Iris pigment epithelial cell (primary cell): ENCODE measurements at regions not wholly inside any gene's neighbourhood (a gene's known extent, or its start where the extent isn't known, plus 50 kb on each side); places are given as distances from the start of the nearest gene placed in this dataset.
"Not testable (repeated sequence)": the region's sequence is repeated elsewhere in the genome, so short reads cannot be mapped to it uniquely, and the experiment has no call there.

Source experiments
- DNase-seq: peaks from one replicate; pipeline ENCODE4 v3.0.0-alpha.2; 2011; ENCODE audit warnings: low read depth

DNA sequence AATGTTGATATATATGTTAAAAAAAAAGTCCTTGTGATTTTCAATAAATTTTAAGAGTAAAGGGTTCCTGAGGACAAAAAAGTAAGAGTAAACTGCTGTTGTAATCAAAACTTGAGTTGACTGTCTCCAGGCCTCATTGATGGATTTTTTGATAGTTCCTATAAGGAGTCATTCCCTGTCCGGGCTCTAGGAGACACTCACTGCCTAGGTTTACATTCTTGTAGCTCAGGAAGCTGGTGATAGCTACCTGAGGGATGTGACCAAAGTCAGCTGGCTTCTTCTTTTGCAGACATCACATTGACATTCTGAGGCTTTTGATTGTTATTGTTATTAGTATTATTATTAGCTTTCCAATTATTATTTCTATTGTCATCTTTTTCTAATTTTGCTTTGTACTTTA, 116.5 kb upstream of the FBXL7 start:
- peak; percentile 24 for DNase-seq

DNA sequence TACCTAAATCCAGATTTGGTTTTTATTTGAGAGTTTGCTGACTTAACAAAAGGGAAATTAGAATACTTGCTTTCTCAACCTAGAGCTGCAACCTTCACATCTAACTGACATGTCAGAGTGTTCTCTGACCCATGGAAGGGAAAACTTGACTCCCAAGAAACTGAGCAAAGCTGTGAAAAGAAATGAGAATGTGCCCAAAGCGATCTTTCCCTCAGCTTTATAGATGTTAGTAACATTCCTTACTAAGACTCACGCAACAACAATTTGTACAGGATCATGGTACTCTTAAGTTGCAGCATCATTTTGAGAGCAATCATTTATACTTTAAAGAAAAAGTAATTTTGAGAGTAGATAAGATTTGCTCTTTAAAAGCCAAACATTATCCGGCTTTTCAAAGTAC, 117.0 kb upstream of the FBXL7 start:
- no peak for DNase-seq

DNA sequence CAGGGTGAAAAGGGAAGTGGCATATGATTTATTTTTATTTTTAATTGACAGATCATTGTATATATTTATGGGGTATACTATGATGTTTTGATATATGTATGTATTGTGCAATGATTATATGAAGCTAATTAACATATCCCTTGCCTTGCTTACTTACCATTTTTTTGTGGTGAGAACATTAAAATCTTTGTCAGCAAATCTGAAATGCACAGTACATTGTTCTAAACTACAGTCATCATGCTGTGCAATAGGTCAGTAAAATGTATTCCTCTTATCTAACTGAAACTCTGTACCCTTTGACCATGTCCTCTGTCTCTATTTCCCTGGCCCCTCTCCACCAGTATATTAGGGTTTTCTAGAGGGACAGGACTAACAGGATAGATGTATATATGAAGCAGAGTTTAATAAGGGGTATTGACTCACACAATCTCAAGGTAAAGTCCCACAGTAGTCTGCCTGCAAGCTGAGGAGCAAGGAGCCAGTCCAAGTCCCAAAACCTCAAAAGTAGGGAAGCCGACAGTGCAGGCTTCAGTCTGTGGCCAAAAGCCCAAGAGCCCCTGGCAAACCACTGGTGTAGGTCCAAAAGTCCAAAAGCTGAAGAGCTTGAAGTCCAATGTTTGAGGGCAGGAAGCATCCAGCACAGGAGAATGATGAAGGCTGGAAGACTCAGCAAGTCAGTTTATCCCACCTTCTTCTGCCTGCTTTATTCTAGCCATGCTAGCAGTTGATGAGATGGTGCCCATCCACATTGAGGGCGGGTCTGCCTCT, 122.2 kb upstream of the FBXL7 start:
- DNase-seq = no peak

DNA sequence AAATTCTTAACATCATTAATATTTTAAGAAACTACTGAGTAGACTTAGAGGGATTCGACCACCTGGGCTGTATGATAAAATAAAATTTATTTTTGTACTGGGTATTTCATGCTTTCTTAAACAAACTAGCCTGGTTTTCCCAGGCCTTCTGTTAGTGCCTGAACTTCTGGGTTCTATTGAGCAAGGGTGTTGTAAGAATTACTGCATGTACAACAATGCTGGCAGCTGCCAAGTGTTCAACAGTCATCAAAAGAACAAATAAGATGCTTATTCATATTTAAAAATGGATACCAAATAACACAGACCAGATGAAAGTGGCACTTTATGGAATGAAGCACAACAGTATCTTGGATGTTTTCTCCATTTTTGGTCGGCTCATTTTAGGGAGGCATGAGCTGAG, 123.2 kb upstream of the FBXL7 start:
- DNase-seq = peak; percentile 77

DNA sequence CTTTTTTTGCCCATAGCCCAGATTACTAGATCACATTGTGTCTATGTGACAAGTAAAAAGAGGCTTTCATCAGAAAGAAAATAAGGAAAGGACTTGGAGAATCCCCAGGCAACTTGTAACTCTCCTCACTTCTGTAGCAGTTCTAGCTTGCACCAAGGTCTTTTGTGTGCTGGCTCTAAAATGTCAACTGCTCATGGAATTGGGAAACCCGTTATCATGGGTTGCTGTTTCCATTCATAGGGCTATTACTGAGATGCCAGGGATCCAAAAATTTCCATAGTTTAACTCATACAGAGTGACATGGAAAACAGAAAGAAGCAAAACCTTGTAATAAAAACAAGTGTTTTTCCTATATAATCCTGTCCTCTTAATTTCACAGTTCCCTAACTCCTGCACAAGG, 123.9 kb upstream of the FBXL7 start:
- no peak for DNase-seq

DNA sequence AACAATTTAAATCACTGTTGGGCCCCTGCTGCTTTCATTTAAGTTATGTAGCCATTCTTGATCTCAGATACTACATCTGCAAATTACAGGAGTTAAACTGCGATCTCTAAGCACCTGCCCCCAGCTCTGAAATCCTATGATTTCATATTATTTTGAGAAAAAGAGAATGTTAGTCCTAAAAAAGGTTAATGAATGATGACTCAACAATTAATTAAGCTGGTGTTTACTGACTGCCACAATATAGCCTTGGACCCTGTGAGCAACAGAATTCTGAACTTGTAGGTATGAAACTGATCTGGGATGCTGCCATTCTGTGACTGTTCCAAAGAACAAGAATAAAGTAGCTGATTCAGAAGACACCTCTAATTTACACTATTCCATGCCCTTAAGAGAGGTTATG, 124.4 kb upstream of the FBXL7 start:
- no peak for DNase-seq

DNA sequence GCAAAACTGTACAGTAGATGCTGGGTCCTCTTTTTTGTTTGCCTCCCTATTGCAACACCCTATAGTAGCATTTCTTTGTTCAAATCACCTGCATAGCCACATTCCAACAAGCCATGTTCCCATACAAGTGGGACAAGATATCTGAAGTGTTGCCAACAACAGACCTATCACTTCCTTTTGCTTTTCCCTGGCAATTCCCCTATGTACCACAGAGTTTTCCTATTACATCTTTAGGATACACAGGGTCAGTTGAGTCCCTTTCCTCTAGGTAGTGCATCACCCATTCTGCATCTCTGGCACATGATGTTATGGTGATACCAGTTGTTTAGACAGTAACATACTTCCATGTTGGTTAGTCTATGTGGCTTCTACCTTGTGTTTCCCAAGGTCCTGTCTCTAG, 125.1 kb upstream of the FBXL7 start:
- no peak for DNase-seq

DNA sequence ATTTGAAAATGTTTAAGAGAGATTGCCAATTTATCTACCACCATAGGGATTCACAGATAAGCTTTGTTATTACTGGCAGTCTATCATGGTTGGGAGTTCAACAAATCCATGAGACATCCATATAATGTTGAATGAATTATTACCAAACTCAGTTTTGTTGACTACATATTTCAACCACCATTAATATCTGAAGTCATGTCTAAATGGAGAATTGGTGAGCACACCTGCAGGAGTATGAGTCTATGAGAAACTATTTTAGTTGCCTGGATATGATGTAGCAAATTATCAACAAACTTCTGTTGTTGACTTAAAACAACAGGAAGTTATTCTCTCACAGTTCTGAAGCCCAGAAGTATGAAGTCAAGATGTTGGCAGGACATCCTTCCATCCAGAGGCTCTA, 126.8 kb upstream of the FBXL7 start:
- peak; percentile 15 for DNase-seq

DNA sequence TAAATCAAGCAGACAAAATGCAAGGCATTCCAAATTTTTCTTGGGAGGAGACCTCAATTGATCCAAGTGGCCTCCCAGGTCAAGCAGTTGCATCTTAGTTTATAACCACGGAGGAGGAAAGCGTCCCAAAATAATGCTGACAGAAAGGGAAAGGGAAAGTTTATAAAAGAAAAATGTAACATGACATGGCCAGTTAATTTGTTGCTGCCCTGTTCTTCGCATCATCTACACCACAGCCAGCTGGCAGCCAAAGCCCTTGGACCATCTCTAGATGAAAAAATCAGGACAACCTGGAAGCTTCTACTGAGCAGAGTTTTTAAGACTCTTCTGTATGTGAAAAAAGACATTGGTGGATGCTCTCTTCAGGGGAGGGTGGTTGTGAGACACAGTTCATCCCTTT, 128.8 kb upstream of the FBXL7 start:
- DNase-seq = no peak

DNA sequence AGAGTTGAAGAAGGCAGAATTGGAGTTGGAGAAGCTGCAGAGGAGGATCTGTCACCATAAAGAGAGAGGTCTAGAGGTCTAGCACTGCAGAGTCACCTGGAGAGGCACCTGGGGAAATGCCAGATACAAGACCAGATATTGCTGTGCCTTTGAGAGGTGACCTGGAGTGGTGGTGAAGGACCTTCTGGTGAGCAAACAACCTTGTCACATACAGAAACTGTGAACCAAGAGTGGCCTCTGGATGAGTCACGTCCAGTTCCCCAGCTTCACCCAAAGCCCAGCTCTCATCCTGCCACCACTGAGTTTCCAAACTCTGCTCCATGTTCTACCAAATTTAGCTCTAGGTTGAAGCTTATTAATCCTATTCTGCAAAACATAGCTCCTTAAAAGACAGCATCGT, 131.1 kb upstream of the FBXL7 start:
- no peak for DNase-seq

DNA sequence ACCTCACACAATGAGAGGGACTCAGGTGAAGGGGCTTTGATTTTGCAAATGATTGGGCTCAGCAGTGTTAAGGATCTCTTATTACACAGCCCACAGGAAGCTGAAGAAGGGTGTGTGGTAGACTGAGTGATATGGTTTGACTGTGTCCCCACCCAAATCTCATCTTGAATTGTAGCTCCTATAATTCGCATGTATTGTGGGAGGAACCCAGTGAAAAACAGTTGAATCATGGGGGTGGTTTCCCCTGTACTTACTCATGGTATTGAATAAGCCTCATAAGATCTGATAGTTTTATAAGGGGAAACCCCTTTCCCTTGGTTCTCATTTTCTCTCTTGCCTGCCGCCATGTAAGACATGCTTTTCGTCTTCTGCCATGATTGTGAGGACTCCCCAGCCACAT, 132.5 kb upstream of the FBXL7 start:
- peak; percentile 77 for DNase-seq

DNA sequence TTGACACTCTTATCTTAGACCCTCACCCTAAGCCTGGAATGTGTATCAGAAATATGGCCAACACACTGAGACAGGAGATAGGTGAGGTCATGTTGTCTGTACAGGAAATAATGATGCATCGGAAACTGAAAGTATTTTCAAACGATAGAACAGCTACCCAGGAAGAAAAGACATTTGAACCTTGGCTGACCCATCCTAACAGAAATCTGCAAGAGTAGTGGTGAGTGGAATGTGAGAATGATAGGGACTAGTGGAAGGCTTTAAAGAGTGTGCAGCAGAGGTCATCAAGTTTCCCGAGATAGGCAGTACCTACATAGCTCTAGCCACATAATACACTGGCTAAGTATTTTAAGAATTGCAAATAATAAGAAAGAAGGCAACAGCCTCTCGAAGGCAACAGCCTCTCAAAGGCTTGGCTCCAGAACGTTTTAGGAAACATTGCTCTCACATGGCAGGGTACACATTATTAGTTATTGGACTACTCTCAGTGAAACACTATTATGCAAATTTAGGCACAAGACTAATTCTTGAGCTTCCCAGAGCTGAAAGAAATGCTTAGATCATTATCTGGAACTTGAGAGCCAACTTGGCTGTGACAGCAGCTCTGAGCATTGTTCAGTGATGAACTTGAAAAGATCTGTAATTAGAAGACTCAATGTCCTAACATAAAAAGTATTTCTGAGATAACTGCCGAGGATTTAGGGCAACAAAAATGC, 133.1 kb upstream of the FBXL7 start:
- DNase-seq = peak; percentile 96

DNA sequence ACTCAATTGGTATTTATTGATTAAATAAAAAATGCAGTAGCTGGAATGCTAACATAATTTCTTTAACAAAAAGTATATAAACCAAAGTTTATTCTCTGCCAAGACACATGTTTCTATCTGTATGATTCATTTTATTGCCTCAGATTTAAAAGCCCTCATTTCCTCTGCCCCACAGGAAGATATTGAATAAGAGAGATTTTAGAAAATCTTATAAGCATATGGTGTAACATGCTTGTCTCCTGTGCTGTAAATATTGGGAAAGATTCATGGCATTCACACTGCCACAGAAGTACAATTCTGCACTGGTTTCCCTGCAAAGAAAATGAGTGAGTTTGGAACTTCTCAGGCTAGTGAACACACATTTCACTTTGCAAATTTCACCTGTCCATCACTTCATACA, 134.9 kb upstream of the FBXL7 start:
- DNase-seq = peak; percentile 84

DNA sequence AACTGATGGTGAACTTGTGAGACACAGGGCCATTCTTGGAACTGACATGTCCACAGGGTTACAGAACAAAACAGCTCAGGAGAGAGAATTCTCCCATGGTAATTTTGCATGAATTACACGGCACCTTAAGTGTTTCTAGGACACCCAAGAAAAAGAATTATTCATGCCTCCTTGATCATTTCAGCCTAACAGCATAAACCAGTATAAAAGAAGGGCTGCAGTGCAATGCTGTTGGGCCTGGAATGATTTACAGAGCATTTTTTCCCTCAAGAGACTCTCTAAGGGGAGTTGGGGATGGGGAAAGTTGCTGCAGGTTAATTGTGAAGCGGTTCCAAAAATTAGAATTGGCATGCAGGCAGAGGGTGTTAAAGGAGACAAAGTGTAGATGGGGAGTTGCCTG, 136.4 kb upstream of the FBXL7 start:
- DNase-seq = no peak

DNA sequence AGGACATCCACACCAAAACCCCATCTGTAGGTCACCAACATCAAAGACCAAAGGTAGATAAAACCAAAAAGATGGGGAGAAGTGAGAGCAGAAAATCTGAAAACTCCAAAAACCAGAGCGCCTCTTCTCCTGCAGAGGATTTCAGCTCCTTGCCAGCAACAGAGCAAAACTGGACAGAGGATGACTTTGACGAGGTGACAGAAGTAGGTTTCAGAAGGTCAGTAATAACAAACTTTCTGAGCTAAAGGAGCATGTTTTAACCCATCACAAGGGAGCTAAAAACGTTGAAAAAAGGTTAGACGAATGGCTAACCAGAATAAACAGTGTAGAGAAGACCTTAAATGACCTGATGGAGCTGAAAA, 142.9 kb upstream of the FBXL7 start:
- DNase-seq = not testable (repeated sequence)

DNA sequence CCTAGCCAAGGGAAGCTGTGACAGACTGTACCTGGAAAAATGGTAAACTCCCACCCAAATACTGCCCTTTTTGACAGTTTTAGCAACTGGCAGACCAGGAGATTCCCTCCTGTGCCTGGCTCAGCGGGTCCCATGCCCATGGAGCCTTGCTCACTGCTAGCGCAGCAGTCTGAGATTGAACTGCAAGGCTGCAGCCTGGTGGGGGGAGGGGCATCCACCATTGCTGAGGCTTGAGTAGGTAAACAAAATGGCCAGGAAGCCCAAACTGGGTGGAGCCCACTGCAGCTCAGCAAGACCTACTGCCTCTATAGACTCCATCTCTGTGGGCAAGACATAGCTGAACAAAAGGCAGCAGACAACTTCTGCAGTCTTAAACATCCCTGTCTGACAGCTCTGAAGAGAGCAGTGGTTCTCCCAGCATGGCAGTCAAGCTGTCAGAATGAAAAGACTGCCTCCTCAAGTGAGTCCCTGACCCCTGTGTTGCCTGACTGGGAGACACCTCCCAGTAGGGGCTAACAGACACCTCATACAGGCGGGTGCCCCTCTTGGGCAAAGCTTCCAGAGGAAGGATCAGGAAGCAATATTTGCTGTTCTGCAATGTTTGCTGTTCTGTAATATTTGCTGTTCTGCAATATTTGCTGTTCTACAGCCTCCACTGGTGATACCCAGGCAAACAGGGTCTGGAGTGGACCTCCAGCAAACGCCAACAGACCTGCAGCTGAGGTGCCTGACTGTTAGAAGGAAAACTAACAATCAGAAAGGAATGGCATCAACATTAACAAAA, 143.5 kb upstream of the FBXL7 start:
- DNase-seq = not testable (repeated sequence)

DNA sequence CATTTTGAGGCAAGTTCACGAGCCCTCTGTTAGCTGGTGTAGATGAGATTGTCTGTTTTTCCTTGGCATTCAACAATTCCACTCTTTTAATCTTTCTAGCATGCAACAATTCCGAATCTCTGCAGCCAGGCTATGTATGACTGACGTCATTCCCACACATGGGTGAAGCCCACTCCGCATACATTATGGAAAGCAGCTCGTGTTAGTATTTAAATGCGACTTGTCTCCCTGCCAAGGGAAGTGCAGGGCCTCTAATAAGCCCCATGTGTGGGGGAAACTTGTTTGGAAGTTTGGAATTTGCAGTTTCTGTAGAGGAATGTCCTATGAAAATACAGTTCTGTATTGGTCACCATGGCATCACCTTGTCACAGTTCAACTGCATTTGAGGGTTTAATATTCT, 146.0 kb upstream of the FBXL7 start:
- no peak for DNase-seq

DNA sequence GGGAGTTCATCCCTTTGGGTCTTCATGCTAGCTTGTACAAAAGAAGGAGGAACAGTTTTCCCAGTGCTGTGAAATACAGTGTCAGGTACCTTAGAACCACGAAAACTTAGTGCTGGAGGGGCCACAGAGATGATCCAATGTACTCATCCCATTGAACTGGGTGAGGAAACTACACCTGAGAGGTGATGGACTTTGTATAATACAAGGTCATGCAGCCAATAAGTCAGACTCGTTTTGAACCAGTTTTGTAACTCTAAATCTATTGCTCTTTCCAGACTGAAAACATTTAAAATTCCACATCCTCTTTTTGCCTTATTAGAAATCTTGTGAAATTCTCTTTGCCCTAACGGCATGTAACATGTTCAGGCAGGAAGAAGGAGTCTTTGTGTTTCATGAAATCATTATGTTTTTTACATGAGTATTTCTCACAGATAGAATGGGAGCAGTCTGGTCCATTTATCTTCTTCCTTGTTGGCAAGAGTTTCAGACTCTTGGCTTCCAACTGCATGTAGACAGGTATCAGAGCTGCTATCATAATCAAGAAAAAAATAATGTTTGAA, 146.8 kb upstream of the FBXL7 start:
- no peak for DNase-seq

DNA sequence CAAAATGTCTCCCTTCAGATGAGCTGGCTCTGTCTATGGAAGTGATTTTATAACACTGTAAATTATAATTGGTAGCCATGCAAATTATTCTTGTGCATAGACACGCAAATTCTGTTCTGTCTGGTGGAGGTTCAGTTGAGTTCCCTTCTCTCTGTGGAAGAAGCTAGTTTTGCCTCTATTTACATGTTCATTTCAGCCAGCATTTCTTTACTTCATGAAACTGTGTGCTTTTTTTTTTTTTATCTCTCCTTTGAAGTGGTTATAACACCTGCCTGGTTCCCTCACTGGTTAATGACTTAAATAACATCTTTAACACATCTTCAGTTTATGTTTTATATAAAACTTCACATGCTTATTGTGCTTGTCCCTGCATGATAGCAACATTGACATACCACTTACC, 149.4 kb upstream of the FBXL7 start:
- DNase-seq = no peak

DNA sequence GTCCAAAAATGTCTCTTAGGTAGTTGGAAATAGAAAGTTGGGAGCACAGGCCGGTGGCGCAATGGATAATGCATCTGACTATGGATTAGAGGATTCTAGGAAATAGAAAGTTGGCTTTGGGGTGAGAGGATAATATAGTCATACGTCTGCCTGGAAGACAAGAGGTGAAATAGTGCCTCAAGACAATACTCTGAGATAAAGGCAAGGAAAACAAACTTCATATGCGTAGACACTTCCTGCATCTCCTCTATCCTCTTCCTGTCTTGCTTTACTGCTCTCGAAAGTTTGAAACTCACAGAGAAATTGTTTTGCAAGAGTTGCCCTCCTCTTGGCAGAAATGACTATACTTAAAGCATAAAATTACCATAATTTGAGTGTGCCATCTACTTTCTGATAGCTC, 153.2 kb upstream of the FBXL7 start:
- DNase-seq = no peak

DNA sequence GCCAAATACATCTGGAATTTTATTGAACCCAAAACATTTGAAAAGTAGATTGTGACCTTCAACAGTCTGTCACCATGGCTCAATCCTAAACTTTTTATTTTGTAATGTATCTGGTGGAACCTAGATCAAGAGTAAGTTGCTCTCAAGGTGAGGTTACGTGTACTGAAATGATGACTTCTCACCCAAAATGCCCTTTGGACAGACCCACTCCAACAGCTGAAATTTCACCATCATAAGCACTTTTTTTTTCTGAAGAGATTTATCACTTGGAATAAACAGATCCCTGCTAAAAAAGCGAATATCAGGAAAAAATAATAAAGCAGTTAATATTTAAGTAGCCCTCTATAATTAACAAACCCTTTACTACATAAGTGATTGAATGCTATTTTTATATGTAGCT, 155.0 kb upstream of the FBXL7 start:
- no peak for DNase-seq

DNA sequence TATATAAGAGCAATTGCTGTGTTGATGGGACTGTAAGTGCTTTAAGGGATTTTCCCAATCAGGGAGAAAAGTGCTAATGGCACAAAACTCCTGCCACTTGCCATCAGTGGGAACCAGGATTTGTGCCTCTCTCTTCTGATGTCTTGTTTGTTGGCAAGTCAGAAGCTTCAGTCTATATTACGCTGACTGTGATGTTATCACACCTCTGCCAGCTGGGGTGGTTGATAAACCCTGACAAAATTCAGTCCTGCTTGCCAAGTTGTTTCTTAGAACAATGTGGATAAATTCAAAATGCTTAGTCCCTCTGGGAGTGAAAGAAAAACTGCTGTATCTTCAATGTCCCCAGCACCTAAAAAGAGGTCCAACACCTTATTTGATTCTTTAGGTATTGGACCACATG, 161.4 kb upstream of the FBXL7 start:
- no peak for DNase-seq
